GM21390 (cell line): ENCODE measurements at regions not wholly inside any gene's neighbourhood (a gene's known extent, or its start where the extent isn't known, plus 50 kb on each side); places are given as distances from the start of the nearest gene placed in this dataset.
A peak's percentile ranks its signal among the peaks of the same experiment; 100 is the strongest.

Experiments
- ATAC-seq: cut with Tn5 transposase; IDR thresholded peaks from one replicate; pipeline ENCODE4 v1.9.1; 2021; ENCODE audit not compliant: unreplicated experiment

DNA sequence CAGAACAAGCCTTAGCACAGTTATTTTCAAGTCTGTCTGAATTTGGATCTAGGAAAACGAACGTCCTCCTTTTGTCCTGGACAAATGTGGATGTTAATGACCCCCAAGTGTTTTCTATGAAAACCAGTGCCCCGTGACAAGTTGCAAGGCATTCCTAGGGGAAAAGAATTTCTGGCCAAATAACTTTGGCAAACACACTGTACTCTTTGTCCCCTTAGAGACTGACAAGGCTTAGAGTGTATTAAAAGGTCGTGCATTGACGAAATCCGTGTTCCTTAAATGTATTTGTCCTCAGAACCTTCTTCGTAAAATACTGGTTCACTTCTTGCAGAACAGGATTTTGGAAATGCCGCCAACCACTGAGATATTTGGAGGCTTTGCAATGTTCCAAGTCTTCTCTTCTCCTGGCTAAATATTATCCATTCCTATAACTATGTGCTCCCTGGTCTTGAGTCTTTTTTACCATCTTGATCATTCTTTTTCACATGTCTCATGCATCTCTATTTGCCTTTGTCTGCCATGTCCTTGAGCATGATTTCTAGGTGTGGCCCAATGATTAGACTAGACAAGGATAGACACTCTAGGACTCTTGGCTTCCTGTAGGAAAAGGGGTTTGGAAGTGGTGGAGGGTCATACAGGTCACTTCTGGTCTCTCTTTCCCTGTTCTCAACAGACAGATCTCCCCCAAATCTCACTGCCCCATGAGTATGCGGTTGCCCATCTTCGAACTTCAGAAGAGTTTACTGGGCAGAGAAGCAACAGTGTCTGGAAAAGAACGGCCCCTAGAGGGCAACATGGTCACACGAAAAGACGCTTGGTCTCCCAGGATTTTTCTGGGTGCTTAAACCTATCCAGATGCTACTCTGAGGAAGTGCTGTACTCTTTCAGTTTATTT is 117.5 kb downstream of the EDEM1 start:
- peak; percentile 87 for ATAC-seq

DNA sequence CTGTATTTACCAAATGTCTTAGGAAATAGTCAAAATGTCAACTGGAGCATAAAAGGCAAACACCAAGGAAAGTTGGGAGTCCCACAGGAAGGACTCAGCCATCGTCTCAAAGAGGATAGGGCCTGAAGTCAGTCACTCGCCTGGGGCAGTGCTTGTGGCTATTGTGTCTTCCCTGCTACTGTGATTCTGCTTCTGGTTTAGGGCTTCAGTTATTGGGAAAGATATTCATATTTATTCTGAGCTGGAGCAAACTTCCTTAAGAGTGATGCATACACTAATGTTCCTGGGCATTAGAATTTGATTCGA is 118.1 kb downstream of the EDEM1 start:
- peak; percentile 25 for ATAC-seq

DNA sequence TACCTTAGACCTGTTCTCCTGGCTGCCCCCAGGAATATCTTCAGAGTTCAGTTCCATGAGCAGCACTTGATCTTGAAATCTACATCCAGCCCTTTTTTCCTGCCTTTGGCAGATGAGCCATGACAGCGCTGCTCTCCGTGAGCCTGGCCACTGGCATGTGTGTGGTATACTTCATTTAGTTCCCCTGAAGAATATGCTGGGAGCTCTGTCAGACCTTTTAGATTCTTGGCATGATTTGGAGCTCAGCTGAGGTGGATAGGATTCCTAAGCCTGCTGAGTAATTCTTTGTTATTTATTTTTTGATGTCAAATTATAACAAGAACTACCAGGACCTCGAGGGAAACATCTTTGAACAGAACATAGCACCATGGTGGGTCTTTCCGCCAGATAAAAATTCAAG is 121.7 kb downstream of the EDEM1 start:
- ATAC-seq, result no peak

DNA sequence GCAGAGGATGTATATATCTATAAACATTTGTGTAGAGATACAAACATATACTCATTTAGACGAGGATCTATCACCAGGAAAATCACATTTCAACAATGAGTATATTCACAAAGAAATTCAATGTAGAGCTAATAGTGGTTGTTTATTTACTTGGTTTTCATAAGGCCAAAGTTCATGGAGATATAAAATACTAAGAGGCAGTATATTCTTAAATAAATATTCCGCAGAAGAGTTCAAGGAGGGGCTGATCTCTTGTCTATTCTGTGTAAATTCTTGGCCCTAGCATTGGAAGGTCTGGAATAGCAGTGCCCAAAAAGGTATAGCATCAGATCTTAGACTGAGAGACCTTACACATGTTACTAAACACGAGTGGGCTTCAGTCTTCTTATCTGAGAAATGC is 122.1 kb downstream of the EDEM1 start:
- no peak for ATAC-seq

DNA sequence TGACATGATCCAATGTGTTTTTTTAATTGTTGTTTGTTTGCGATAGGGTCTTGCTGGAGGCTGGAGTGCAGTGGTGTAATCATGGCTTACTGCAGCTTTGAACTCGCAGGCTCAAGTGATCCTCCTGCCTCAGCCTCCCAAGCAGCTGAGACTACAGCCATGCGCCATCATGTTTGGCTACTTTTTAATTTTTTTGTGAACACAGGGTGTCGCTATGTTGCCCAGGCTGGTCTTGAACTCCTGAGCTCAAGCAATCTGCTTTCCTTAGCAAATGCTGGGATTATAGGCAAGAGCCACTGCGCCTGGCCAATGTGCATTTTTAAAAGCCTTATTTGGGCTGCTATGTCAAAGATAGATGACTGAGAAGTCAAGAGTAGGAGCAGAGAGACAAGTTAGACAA is 123.0 kb downstream of the EDEM1 start:
- ATAC-seq, result no peak

DNA sequence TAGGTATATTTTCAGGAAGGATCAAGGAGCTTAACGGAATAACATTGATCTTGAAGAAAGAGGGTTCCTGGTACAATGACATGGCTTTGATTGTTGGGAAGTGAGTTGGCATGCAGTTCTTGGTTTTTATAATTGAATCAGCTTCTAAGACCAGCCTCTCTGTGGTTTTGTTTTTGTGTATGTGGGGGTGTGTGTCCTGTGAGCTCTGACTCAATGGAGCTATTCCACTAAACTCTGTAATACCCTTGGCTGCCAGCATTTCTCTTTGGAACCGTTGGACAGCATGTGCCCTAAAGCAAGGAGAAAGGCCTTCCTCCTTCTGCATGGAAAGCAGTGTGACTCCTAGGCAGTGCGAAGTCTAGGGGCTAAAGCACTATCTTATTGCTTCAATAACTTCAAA is 124.8 kb downstream of the EDEM1 start:
- ATAC-seq, result no peak

DNA sequence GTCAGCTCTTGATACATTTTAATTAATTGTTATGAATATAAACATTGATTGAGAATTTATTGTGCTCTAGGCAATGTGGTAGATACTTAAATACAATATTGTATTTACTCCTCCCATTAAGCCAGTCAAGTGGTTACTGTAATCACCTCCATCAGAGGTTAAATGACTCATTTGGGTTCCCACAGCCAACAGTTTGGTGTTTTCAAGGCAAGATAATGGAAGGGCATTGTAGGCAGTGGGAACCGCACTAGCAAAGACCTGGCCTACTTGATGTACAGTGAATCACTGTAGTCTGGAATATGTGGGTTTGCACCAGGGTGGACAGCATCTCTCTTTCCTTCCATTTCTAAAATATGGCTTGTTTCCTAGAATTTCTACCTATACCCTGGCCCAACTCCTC is 127.4 kb downstream of the EDEM1 start:
- no peak for ATAC-seq

DNA sequence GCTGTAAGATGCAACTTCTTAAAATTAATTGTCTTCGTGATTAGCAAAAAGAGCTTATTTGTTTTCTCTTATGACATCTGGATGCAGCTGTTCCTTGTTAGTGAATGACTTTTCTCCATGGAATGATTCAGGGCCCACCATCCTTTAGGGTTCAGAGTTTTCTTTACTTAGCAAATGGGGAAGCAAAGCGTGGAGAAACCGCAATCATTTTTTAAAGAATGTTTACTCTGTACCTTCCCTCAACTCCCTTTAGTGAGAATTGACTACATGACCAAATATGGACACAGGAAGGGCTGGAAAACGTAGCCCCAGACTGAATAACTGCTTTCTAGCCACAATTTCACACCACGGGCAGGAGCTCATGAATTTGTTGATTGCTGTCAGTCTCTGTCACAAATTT is 130.1 kb downstream of the EDEM1 start:
- no peak for ATAC-seq

DNA sequence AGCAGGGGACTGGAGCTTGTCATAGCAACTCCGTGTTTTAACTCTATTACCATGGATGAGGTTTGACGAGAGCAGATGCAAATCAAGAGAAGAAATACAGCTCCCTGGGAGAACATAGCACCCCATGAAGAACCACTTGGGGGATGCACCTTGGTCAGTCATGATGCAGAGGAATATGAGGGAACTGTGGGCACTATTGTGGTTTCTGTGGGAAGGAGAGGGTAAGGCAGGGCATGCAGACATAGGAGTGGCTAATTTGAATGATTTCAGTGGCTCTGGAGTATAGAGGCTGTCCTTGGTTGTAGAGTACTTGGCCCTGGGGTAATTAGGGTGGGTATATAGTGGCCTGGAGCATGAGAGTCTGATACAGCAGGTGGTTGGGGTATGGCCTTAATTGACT is 131.9 kb downstream of the EDEM1 start:
- ATAC-seq, result no peak

DNA sequence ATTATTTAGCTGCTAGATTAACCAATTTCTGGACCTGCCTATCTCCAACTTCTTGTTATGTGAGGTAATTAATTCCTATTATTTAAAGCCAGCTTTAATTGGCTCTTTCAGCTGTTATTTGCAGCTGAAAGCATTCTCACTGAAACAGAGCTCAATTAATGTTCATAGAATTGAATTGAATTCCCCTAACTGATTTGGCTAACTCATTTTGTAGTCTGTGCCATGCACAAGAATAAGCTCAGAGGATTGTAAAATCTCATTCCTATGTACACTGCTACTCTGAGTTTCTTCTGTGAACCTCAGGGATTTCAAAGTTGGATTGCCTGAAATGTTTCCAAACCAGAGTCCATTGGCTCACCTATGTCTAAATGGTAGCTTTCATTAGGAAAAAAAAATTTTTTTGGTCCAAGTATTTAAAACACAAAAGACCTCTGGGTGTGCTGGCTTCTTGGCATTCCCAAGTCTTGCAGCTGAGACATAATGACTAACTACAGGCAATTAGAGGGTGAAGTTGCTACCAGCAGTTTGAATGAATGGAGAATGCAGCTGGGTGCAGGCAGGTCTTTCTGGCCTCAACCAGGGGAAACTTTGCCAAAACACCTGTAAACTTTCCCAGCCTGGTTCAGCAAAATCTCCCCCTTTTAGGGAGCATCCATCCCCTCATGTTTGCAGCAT is 134.3 kb downstream of the EDEM1 start:
- no peak for ATAC-seq

DNA sequence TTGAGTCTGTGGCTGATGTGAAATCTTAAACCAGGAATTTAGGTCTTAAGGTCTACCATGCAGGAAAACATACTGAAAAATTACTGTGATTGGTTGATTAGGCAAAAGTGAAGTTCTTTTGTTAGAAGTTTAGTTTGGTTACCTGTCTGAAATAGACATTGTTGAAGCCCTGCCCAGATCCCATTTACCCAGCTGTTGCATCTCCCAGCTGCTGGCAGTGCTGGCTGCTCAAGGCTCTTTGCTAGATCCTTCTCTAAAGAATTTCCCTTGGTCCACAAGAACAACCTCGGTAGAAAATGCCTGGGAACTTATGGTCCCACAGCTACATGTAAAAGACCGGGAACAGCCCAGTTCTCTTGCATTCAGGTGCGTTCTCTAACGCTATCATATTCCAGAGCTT is 137.3 kb downstream of the EDEM1 start:
- ATAC-seq, result no peak

DNA sequence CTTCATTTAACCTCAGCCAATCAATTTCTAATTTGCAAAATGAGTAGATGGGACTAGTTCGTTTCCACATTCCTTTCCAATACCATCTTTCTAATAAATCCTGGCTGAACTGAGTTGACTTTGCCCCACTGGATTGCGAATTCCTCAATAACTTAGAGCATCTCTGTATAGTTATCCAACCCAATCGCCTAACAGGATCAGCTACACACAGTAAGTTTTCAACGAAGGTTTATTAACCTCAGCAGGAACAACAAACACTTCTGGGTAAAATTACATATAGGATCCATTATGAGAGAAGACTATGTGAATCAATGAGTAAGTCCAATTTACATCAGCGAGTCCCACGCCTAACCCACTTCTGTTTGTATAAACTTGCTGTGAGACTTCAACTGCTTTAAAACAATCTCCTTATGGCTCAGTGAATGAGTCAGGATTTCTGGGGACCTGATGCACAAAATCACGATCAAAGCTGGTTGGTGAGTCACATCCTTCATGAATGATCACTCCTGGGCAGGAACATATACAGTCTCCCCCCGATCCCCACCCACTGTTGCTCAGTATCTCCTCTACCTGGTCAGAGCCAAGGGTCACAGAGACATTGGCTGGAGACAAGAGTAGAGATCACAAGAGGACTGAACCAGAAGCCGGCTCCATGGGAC is 142.8 kb downstream of the EDEM1 start:
- ATAC-seq, result no peak

DNA sequence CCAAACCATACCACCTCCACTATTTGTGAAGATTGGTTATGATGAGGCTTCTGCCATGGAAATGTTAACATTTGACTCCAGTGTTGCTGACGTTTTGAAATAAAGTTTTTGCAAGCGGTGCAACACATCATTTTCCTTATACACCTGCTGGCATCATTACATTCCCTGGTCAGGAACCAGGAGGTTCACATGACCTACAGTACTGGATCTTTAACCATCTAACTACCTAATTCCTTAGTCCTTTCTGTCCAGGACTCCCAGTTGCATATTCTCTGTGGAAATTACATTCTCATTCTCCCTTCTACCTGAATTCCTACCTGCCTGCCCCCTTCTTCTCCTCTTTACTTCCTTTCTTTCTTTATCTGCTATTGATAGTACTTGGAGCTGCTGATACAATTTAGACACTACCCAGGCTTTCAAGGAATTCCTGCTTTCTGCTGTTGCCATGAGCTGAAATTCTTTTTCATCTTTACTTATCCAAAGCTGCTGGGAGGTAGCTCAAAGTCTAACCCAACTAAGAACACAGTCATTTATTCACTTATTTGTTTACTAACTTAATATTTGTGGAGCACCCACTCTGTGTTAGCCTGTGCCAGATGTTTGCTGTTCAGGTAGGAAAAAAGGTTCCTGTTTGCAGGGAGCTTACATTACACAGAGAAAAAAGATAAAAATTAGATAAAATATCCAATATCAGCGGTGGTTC is 144.2 kb downstream of the EDEM1 start:
- no peak for ATAC-seq

DNA sequence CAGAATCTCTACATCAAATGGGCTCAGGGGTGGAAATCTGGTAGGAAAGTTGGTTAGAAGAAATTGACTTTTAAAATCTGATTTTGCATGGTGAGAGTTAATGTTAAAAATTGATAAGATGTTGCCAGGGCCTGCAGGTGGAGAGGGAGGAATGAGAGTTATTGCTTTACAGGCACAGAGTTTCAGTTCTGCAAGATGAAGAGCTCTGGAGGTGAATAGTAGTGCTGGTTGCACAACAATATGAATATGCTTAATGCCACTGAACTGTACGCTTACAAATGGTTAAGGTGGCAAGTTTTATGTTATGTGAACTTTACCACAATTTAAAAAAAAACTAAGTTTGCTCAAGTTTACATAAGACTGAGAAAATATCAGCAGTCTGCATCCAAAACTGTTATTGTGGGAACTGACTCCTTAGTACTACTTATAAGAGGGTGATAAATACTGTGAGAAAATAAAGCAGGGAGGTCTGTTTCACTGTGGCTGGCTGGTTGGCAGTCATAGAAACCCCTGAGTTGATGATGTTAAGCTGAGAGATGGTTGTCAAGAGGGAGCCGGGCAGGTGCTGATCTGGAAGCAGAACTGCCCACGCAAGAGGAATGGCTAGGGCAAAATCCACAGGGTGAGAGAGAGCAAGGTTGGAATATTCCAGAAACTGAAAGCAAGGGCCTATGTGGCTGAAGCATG is 144.9 kb downstream of the EDEM1 start:
- ATAC-seq, result peak; percentile 66

DNA sequence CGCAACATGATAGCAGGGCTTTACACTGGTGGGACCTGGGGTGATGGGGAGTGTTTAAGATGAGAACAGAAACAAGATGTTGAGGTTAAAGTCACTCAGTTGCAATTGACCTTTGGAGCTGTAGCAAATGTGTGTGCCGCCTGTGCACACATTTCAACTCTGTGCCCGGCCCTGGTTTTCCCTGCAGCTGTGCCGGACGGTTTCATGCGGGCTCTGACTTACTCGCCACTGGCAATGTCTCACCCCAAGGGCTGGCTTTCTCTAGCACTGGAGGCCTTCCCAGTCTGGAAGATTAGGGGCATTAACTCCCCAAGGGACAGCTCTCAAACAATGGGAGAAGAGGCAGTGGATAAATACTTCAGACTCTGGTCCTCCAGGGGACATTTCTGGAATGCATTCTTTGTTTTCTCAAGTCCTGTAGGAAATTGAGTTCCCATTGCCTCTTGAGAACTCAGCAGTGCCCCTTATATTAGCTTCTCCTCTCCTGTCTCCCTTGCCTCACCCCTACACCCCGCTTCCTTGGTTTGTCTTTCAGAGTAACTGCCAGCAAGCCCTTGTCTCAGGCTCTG is 152.5 kb downstream of the EDEM1 start:
- no peak for ATAC-seq

DNA sequence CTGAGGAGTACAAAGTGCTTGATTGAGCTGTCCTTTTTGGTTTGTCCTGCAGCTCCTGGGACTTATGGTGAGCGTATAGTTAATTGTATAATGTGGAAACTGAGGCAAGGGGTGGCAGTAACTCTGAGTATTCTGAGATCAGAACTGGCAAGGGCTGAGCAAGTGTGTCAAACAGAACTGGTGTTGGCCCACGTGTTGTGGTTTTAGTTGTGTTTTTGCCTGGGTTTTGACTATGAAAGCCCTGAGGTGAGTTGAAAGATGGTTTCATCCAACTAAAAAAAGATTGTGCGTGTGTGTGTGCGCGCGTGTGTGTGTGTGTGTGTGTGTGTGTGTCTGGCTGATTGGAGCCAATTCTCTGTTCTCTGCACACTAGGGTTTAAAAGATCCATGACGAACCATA is 154.1 kb downstream of the EDEM1 start:
- ATAC-seq, result no peak

DNA sequence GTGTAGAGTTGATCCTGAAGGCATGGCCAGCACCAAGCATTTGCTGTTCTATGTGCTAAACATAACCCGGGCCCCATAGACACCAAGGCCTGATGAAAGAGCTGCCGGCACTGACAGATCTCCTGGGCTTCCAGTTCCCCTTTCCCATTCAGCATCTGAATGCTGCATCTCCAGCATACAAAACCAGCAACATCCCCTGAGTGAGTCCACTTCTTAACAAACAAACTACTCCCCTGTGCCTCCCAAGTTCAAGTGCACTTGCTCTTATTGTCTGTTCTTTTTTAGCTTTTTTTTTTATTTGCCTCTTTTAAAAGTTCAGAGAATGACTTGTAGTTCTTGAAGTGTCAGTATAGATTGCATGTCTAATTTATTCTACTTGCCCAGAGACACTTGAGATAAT is 156.0 kb downstream of the EDEM1 start:
- ATAC-seq, result no peak

DNA sequence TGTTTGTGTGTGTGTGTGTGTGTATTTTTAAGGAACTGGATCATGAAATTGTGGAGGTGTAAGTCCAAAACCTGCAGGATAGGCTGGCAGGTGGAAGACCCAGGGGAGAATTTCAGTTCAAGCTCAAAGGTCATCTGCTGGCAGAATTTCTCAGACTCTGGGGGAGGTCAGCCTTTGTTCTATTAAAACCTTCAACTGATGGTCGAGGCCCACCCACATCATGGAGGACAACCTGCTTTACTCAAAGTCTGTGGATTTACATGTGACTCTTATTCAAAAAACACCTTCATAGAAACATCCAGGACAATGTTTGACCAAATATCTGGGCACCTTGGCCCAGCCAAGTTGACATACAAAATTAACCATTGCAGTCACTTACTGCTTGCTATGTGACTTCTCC is 157.2 kb downstream of the EDEM1 start:
- ATAC-seq, result no peak

DNA sequence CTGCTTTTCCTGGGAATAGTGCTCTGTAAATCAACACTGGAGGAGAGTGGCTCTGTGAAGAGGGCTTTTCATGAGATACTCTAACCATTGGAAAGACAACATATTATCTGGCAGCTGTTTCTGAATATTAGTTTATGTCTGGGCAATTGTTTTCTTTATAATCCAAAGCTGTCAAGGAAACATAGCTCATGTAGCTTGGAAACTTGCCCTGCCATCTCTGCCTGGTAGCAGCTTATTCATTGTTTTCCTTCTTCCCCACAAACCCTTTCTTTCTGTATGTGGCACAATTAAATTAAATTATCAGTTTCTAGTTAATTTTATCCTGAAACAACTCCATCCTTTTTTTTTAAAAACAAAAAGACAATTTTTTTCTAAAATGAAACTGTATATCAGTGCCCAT is 160.0 kb downstream of the EDEM1 start:
- ATAC-seq, result no peak

DNA sequence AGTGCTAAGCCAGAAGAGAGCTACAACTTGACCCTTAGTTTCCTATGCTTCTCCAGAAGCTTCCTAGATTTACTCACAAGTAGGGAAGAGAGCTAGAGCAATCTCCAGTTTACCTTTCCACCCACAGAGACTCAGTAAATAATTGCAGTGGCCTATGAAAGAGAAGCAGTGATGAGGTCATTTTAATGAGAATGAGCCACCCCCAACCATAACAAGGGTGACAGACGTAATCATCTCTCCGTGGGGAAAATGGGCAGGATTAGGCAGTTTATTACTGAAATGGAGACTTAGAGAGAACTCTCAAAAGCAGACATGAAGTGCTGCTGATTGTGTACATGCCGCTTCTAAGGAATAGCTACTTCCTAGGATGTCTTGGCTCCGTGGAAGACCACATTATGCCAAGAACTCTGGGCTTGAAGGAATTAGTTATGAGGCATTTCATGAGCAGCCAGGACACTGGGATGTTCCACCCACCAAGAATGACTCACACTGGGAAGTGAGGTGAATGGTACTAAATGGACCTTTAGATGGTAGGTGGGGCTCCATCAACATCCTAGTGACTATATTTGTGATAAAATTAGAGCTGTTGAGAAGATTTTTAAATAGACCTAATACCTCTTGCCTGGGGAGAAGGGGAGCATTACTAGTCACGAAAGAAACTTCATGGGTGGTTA is 160.9 kb downstream of the EDEM1 start:
- ATAC-seq, result no peak
